HG03045 (cell line): ENCODE measurements at regions not wholly inside any gene's neighbourhood (a gene's known extent, or its start where the extent isn't known, plus 50 kb on each side); places are given as distances from the start of the nearest gene placed in this dataset.

ENCODE experiments used
- ATAC-seq: cut with Tn5 transposase; IDR thresholded peaks from one replicate; pipeline ENCODE4 v1.9.1; 2021; ENCODE audit warnings: mild to moderate bottlenecking, moderate library complexity; ENCODE audit not compliant: unreplicated experiment

GRCh38 chr7:25952261-25953057 is 199.5 kb upstream of the NFE2L3 start:
- ATAC-seq, result no peak

DNA sequence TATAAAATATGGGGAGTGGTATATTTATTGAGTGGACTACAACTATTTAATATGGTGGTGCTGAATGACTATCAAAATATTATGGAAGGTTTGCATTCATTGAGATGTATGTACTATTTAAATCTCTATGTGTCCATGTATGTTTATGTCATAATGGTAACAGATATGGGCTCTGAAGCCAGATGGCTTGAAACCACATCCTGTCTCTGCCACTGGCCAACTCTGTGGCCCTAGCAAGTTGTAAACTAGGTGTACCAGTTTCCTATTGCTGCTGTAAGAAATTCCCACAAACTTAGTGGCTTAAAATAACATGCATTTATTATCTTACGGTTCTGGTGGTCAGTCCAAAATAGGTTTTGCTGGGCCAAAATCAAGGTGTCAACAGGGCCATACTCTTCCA is 198.1 kb upstream of the NFE2L3 start:
- no peak for ATAC-seq

DNA sequence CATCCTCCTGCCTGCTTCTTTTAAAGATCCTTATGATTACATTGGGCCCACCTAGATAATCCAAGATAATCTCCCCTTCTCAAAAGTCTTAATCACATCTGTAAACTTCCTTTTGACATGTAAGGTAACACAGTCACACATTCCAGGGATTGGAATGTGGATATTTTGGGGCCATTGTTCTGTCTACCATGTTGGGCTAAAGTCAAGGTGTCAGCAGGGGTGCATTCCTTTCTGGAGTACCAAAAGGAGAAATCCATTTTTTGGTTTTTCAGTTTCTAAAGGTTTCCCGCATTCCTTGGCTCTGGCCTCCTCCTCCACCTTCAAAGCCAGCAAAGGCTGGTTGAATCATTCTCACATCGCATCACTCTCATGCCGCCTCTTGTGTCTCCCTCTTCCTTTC is 197.6 kb upstream of the NFE2L3 start:
- no peak for ATAC-seq

DNA sequence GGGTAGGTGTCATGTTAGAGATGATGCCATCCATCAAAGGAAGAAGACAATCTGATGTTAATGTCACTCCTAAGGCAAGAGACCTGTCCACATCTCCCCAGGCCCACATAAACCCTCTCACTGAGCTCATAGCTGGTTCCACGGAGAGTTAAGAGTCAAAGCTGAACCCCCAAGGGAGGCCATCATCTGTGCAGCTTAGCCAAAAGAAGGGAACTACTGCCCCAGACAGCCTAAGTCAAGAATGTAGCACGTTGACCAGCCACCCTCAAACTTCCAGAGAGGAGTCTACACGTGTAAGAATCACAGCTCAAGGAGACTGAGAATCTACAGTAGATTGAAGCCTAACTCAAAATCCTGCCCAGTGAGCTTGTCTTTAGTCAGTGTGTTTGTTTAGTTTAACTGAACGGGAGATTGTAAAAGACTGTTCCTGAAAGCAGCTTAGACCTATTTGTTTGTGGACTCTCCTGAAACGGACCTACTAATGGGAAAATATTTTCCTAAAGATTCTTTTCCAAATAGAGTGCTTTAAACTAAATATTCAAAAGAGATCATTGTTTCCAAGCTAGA is 192.7 kb upstream of the NFE2L3 start:
- no peak for ATAC-seq

GRCh38 chr7:25963733-25964132 is 188.3 kb upstream of the NFE2L3 start:
- no peak for ATAC-seq

GRCh38 chr7:25964483-25964991 is 187.5 kb upstream of the NFE2L3 start:
- ATAC-seq, result peak; percentile 37

DNA sequence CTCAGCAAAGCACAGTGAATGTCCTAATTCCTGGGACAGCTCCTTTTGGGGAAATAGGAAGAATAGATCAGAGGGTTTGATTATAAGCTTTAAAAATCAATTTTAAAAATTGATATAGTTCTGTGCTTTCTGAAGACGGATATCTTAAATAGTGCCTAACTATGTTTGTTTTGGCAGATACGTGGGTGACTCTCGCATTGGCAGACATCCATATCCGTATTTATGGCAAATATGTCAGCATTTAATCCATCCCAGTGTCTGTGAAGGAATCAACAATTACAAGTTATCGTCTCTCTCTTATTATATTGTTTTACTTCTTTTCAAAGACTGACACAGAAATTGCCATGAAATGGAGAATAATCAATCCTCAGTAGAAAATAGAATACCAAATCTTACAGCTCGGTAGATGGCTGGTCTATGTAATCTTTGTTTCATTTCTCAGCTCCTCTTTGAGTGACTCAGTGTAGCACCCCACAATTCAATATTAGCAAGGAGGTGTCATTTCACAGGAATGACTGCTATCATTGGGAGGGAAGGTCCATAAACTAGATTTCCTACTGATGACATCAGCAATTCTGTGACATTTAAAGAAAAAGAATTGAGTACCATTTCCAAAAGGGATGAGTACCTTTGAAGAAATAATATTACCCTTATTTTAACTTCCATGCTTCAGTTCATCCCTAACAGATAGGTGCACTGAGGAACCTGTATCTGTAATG is 186.4 kb upstream of the NFE2L3 start:
- no peak for ATAC-seq

- no peak for ATAC-seq
These were observed 185.5 kb upstream of the NFE2L3 start for GRCh38 chr7:25966469-25966868.

- ATAC-seq, result peak; percentile 9
These were observed 184.5 kb upstream of the NFE2L3 start for GRCh38 chr7:25967278-25968204.

- peak; percentile 63 for ATAC-seq
These were observed 183.6 kb upstream of the NFE2L3 start for GRCh38 chr7:25968205-25968993.

DNA sequence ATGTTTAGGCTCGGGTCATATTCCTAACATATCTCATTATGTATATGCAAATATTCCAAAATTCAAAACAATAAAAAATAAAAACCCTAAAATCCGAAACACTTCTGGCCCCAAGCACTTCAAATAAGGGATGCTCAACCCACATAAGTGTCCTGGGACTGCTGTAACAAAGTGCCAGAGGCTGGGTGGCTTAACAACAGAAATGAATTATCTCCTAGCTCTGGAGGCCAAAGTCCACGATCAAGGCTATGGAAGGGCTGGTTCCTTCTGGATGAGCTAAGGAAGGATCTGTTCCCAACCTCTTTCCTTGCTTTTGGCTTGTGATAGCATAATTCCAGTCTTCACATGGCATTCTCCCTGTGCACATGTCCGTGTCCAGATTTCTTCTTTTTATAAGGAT is 181.6 kb upstream of the NFE2L3 start:
- no peak for ATAC-seq

GRCh38 chr7:25970911-25971310 is 181.1 kb upstream of the NFE2L3 start:
- ATAC-seq, result no peak

- ATAC-seq, result no peak
These were observed 175.4 kb upstream of the NFE2L3 start for GRCh38 chr7:25976630-25977029.

DNA sequence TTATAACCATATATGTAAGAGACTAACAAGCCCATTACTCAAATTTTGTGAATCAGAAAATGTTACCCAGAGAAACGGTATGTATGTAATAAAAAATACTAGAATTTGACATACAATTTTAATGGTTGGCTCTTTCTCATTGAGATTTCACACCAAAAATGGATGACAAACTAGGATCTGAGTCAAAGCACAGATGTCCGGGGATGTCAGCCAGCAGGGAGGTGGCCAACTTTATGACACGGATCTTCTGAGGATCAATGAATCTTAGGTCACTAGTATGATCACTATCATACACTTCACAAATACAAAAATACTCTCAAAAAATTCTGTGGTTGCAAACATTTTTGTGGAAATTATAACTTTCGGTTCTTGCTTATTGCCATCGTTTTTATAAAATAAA is 173.5 kb upstream of the NFE2L3 start:
- ATAC-seq, result no peak

GRCh38 chr7:25979605-25980004 is 172.4 kb upstream of the NFE2L3 start:
- ATAC-seq, result no peak

DNA sequence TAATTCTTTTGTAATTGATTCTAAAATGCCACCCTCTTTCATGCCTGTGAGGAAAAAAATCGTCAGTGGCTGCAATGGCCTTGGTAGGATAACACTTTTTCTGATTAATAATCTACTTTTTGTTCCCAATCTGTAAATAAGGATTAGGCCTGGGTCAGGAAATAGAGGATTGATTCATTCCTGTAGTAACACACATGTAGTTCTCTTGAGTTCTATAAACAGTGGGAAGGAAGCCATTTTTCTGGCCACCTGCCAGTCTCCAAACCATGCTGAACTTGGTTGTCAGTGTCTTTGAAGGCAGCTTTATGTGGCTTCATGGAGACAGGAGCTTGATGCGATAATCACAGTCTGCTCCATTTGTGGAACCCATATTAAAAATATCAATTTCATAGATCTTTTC is 169.3 kb upstream of the NFE2L3 start:
- ATAC-seq, result no peak

- no peak for ATAC-seq
These were observed 166.8 kb upstream of the NFE2L3 start for GRCh38 chr7:25985196-25985595.

DNA sequence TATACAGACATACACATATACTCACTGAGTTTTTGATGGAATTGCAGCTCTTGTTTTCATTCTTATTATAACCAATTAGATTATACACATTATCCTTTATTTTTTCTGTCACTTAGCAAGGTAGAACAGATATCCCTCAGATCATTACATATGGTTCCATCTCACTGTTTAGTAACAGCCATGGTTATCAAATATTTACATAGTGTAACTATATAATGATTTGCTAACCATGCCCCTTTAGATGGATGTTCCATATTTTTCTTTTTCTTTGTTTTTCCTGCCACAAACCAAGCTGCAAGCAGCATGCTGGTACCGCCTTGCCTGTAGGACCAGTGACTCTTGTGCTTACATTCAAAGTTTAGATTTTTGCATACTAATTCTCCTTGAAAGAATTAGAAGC is 163.4 kb upstream of the NFE2L3 start:
- ATAC-seq, result no peak

DNA sequence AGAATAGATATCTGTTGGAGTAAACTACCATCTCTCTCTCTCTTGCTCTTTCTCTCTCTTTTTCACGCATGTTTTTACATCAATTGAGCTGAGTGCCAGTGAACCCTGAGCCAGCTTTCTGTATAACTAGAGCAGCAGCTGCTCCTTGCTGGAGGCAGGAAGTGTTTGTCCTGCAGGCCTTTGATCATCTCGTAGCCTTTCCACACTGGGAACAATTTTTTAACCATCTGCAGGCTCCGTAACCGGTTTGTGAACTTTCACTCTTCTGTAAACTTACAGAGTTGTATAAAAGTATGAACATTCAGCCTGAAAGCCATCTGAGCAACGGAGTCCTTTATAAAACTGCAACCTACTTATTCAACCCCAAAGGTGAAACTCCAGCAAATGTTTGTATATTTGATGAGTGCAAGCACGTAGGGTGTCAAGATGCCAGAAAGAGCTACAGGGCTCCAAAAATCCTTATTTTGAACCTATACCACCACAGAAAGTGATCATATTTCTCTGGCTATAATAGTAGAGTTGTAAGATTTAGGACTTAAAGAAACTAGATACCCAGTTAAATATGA is 162.8 kb upstream of the NFE2L3 start:
- ATAC-seq, result no peak
